IPS-15b (cell line): ENCODE measurements at regions not wholly inside any gene's neighbourhood (a gene's known extent, or its start where the extent isn't known, plus 50 kb on each side); places are given as distances from the start of the nearest gene placed in this dataset.
A peak's percentile ranks its signal among the peaks of the same experiment; 100 is the strongest.

Experiments
- H3K27me3 ChIP-seq: one replicate; pipeline ENCODE4 v1.6.1; 2013; ENCODE audit warnings: low read length; ENCODE audit not compliant: control insufficient read depth, insufficient read depth
- H3K36me3 ChIP-seq: one replicate; pipeline ENCODE4 v1.6.1; 2013; ENCODE audit warnings: low read length; ENCODE audit not compliant: control insufficient read depth, insufficient read depth
- H3K4me1 ChIP-seq: one replicate; pipeline ENCODE4 v1.6.1; 2013; ENCODE audit warnings: mild to moderate bottlenecking, low read length; ENCODE audit not compliant: control insufficient read depth, insufficient read depth
- H3K4me3 ChIP-seq: one replicate; pipeline ENCODE4 v1.5.1; 2013; ENCODE audit warnings: low read depth, low read length
- H3K9ac ChIP-seq: one replicate; pipeline ENCODE4 v1.6.1; 2013; ENCODE audit warnings: low read depth, mild to moderate bottlenecking, low read length
- H3K9me3 ChIP-seq: one replicate; pipeline ENCODE4 v1.6.1; 2013; ENCODE audit warnings: mild to moderate bottlenecking, low read length; ENCODE audit not compliant: control insufficient read depth, insufficient read depth

DNA sequence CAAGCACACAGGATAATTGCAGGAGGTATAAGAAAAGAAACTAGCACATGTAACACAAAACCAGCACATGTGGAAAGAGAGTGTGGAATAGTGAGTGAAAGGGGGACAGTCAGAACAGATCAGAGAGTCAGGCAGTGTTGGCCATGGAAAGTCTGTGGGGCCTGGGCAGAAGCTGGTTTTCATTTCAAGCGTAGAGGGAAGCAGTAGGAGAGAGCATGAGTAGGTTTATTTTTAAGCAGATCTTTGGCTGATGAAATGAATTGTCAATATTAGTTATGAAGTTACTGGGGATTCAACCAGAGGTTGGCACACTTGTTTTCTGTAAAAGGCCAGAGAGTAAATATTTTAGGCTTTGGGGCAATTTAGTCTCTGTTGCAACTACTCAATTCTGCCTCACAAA is 283.1 kb downstream of the SMARCA2 start:
- no peaks in the 10 kb centered on the region for H3K27me3 ChIP-seq
- H3K9me3 ChIP-seq: peaks cover 5% of the 10 kb centered on the region
- H3K9ac ChIP-seq: no peak overlapping the region
- H3K4me3 ChIP-seq: no peak overlapping the region
- no peaks in the 10 kb centered on the region for H3K36me3 ChIP-seq
- H3K4me1 ChIP-seq: no peaks in the 10 kb centered on the region

DNA sequence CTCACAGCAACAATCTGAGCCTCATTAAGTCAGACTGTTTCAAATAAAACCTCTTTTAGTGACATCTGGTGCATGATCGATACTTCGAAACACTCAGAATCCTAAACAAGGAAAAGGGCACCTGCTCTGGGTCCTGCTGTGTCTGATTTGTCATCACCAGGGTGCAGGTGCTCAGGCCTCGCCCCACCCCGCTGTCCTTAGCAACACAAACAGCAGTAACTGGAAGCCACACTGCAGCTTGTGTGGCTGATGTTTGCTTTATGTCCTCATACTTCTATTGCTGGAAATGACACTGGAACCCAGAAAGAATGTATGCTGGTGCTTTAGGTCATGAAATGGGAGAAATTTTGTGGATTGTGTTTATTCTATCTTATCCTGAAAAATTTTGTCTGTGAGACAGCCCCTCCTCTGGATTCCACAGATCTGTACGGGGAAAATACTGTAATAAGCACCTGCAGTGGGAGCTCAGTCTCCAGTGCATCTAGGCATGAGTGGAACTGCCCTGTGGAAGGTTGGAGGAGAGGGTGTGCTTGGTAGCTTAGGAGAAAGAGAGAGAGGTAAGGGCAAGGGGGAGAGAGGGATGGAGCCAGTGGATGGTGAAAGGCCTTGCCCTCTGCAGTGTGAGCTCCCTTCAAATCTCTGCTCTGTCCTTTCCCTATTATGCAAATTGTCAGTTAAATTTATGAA is 284.2 kb downstream of the SMARCA2 start:
- Histone ChIP-seq H3K4me1 (no peaks in the 10 kb centered on the region), H3K36me3 (no peaks in the 10 kb centered on the region), H3K27me3 (no peaks in the 10 kb centered on the region), H3K9ac (no peak overlapping the region), H3K4me3 (no peak overlapping the region), H3K9me3 (peaks cover 5% of the 10 kb centered on the region)

DNA sequence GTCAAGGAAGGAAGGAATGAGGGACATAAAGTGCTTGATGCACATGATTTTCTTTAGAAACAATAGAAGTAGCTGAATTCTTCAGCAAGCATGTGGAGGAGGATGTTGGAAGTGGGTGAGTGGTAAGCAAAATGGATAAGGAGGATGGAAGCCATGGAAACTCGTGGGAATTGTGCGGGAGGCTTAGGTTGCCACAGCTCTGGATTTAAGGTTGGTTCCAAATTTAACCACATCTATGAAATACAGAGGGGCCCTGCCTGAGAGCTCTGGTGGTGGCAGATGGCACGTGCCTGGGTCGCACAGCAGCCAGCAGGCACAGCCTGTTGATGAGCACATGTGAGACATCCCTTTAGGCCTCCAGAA is 284.7 kb downstream of the SMARCA2 start:
- Histone ChIP-seq H3K4me1 (no peaks in the 10 kb centered on the region), H3K9me3 (peaks cover 5% of the 10 kb centered on the region), H3K36me3 (no peaks in the 10 kb centered on the region), H3K27me3 (no peaks in the 10 kb centered on the region), H3K4me3 (no peak overlapping the region), H3K9ac (no peak overlapping the region)

DNA sequence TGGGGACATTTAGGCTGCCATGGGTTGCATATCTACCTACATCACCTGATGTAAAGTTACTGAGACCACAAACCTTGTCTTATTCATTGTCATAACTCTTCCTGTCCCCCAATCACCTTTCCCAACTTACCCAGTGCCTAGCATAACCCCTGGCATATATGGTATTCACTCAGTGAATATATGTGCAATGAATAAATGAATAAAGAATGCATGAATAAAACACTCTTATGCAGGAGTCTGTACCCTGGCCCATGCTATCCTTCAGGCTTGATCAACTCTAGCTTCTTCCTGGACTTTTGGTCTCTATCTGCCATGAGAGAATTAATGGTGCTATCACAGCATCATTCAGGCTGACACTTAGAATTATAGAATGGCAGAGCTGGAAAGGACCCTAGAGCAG is 285.2 kb downstream of the SMARCA2 start:
- Histone ChIP-seq H3K9ac (no peak overlapping the region), H3K27me3 (no peaks in the 10 kb centered on the region), H3K4me3 (no peak overlapping the region), H3K4me1 (no peaks in the 10 kb centered on the region), H3K36me3 (no peaks in the 10 kb centered on the region), H3K9me3 (peaks cover 4% of the 10 kb centered on the region)

DNA sequence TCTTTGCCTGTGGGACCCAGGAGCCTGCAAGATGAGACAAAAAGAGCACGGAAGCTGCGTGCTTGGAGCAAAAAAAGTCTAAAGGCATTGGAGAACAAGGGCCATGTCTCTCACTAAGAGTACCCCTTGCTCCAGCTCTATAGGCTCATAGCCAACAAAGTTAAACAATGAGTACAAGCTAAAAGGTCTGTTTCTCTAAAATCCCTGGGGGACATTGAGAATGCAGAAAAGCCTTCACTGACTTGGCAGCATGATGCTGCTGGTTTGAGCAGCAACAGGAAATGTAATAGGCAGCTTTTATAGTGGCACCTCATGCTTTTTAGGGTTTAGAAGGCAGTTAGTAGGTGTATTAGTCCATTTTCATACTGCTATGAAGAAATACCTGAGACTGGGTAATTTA is 287.5 kb downstream of the SMARCA2 start:
- H3K4me1 ChIP-seq: no peaks in the 10 kb centered on the region
- no peaks in the 10 kb centered on the region for H3K27me3 ChIP-seq

DNA sequence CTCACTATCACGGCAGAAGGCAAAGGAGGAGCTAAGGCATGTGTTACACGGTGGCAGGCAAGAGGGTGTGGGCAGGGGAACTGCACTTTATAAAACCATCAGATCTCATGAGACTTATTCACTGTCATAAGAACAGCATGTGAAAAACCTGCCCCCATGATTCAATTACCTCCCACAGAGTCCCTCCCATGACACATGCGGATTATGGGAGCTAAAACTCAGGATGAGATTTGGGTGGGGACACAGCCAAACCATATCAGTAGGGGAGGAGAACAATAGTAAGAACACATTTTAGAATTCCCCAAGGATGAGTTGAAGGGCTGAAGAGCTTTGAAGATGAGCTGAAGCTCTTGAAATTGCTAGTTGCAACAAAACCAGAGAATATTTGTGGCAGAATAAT is 287.9 kb downstream of the SMARCA2 start:
- no peaks in the 10 kb centered on the region for H3K36me3 ChIP-seq
- H3K9me3 ChIP-seq: no peaks in the 10 kb centered on the region
- no peak overlapping the region for H3K4me3 ChIP-seq
- no peak overlapping the region for H3K9ac ChIP-seq
- H3K27me3 ChIP-seq: no peaks in the 10 kb centered on the region
- no peaks in the 10 kb centered on the region for H3K4me1 ChIP-seq

More for the DNA sequence above, 287.5 kb downstream of the SMARCA2 start:
- H3K36me3 ChIP-seq: no peaks in the 10 kb centered on the region
- H3K4me3 ChIP-seq: no peak overlapping the region
- H3K9ac ChIP-seq: no peak overlapping the region
- no peaks in the 10 kb centered on the region for H3K9me3 ChIP-seq

DNA sequence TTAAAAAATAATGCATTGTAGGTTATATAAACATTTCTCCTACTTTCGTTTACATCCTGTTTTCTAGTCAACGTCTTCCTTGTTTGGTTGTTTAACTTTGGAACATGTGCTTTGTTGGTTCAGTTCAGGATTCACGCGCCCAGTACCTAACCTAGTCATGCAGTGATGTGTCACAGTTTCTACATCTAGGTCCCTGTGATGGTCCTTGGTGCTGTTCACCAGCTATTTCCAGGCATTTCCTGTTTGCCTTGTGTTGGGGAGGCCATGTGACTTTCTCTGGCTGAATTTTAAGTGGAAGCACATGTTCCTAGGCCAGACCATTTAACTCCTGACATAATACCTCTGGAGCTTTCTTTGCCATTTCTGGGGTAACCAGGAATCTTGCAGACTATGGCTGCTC is 292.3 kb downstream of the SMARCA2 start:
- H3K4me1 ChIP-seq: no peaks in the 10 kb centered on the region
- H3K9me3 ChIP-seq: peaks cover 13% of the 10 kb centered on the region
- no peaks in the 10 kb centered on the region for H3K27me3 ChIP-seq
- no peaks in the 10 kb centered on the region for H3K36me3 ChIP-seq
- H3K9ac ChIP-seq: no peak overlapping the region
- H3K4me3 ChIP-seq: no peak overlapping the region

DNA sequence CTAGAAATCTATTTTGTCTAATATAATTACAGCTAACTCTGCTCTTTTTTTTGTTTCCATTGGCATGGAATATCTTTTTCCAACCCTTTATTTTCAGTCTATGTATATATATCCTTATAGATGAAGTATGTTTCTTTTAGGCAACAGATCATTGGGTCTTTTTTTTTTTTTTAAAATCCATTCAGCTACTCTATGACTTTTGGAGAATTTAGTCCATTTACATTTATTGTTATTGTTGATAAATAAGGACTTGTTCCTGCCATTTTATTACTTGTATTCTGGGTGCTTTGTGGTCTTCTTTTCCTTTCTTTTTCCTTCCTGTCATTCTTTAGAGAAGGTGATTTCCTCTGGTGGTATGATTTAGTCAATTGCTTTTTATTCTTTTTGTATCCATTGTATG is 296.8 kb downstream of the SMARCA2 start:
- Histone ChIP-seq H3K9ac (no peak overlapping the region), H3K9me3 (peaks cover 28% of the 10 kb centered on the region)

DNA sequence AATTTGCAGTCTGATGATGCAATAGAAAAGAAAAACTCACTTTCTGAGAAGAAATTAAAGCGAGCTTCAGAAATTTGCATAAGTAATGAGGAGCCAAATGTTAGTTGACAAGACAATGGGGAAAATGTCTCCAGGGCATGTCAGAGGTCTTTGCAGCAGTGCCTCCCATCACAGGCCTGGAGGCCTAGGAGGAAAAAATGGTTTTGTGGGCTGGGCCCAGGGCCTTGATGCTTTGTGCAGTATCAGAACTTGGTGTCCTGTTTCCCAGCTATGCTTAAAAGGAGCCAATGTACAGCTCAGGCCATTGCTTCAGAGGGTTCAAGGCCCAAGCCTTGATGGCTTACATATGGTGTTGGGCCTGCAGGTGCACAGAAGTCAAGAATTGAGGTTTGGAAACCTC is 298.4 kb downstream of the SMARCA2 start:
- Histone ChIP-seq H3K4me3 (peak overlapping the region; percentile 7), H3K36me3 (no peaks in the 10 kb centered on the region), H3K4me1 (no peaks in the 10 kb centered on the region), H3K9ac (no peak overlapping the region), H3K27me3 (no peaks in the 10 kb centered on the region), H3K9me3 (peaks cover 28% of the 10 kb centered on the region)

More for the DNA sequence above, 296.8 kb downstream of the SMARCA2 start:
- Histone ChIP-seq H3K27me3 (no peaks in the 10 kb centered on the region), H3K36me3 (no peaks in the 10 kb centered on the region), H3K4me1 (no peaks in the 10 kb centered on the region), H3K4me3 (no peak overlapping the region)

DNA sequence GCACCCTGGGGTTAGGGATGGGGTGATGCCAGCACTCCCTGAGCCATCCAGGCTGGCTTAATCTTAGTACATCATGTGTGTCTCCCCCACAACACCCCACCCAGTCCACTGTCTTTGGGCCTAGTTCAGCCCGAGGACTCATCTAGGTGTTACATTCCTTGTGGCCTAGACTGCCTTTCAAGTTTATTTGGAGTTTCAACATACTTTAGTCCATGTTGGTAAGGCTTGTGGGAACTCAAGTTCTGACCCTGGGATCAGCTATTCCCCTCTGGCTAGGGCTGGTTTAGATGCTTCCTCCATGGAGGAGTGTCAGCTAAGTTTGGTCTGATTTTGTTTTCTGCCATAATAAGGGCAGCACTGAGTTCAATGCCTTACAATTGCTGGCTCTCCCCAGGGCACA is 302.4 kb downstream of the SMARCA2 start:
- no peaks in the 10 kb centered on the region for H3K36me3 ChIP-seq
- no peak overlapping the region for H3K4me3 ChIP-seq
- H3K4me1 ChIP-seq: no peaks in the 10 kb centered on the region
- H3K9me3 ChIP-seq: peaks cover 15% of the 10 kb centered on the region
- H3K9ac ChIP-seq: no peak overlapping the region
- no peaks in the 10 kb centered on the region for H3K27me3 ChIP-seq

DNA sequence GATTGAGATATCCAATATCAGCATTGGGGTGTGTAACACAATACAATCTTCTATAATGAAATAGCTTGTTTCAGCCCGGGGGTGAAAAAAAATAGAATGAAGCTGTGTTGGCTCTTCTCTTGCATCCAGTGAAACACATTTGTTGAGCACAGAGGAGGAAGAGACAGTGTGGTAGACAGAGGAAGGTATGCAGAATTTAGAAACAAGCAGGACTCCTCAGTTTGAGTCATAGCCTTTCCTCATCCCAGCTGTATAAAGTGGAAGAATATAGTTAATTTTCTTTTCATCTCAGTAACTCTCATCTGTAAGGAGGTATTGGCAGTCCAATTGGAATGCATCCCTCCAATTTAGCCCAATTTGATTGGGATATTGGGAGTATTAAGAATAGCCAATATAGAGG is 302.2 kb upstream of the VLDLR start:
- Histone ChIP-seq H3K4me1 (no peaks in the 10 kb centered on the region), H3K9ac (no peak overlapping the region), H3K4me3 (no peak overlapping the region), H3K9me3 (peaks cover under 1% of the 10 kb centered on the region), H3K27me3 (no peaks in the 10 kb centered on the region), H3K36me3 (no peaks in the 10 kb centered on the region)

DNA sequence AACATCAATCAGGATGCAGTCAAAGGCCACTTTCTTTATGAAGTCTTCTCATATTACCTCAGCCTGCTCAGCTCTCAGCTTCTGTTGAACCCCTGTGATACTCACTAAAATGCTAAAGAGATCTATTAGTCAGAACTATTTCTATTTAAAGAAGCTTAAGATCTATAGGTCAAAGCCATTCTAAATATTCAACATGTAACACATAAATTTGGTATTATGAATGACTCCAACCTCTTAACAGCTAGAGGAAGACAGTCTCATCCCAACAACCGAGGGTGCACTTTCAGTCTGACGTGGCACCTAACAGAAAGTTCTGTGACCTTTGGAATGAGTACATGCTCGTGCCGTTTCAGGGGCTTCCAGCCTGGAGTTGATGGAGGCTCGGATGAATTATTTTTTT is 301.5 kb upstream of the VLDLR start:
- H3K4me1 ChIP-seq: no peaks in the 10 kb centered on the region
- no peaks in the 10 kb centered on the region for H3K9me3 ChIP-seq
- H3K36me3 ChIP-seq: no peaks in the 10 kb centered on the region
- no peak overlapping the region for H3K9ac ChIP-seq
- no peak overlapping the region for H3K4me3 ChIP-seq
- no peaks in the 10 kb centered on the region for H3K27me3 ChIP-seq
